GM23338 (cell line): ENCODE measurements at regions not wholly inside any gene's neighbourhood (a gene's known extent, or its start where the extent isn't known, plus 50 kb on each side); places are given as distances from the start of the nearest gene placed in this dataset.

ENCODE experiments used
- ATAC-seq: fragments of 200-7000 bp; cut with Tn5 transposase; 3 replicates; pipeline ENCODE4 v1.9.1; 2020
- DNase-seq: peaks from one replicate; pipeline ENCODE4 v3.0.0-alpha.2; 2015; ENCODE audit warnings: low spot score
- H2AFZ ChIP-seq: fragments of 200-600 bp; sonication (generic); 2 replicates; pipeline ENCODE4 v1.8.0; 2016; ENCODE audit warnings: antibody characterized with exemption, mild to moderate bottlenecking, moderate library complexity
- H3F3A ChIP-seq: fragments of 200-600 bp; sonication (generic); replicated peaks from 2 replicates; pipeline ENCODE4 v1.8.0; 2017; ENCODE audit warnings: antibody characterized with exemption, mixed run types, low read depth
- H3K27ac ChIP-seq: fragments of 200-600 bp; sonication (generic); 2 replicates; pipeline ENCODE4 v1.6.1; 2016; ENCODE audit warnings: low read depth
- H3K27me3 ChIP-seq: fragments of 200-600 bp; sonication (generic); 2 replicates; pipeline ENCODE4 v1.8.0; 2016; ENCODE audit warnings: mild to moderate bottlenecking, mixed run types, moderate library complexity; ENCODE audit not compliant: insufficient read depth
- H3K36me3 ChIP-seq: fragments of 200-600 bp; sonication (generic); 2 replicates; pipeline ENCODE4 v1.8.0; 2016; ENCODE audit warnings: mild to moderate bottlenecking; ENCODE audit not compliant: insufficient read depth
- H3K4me1 ChIP-seq: fragments of 200-600 bp; sonication (generic); 2 replicates; pipeline ENCODE4 v1.8.0; 2016; ENCODE audit warnings: mild to moderate bottlenecking, moderate library complexity; ENCODE audit not compliant: insufficient read depth
- H3K4me2 ChIP-seq: fragments of 200-600 bp; sonication (generic); 2 replicates; pipeline ENCODE4 v1.7.1; 2017; ENCODE audit warnings: mixed run types
- H3K4me3 ChIP-seq: fragments of 200-600 bp; sonication (generic); 2 replicates; pipeline ENCODE4 v1.6.1; 2016; ENCODE audit warnings: mixed run types
- H3K79me2 ChIP-seq: fragments of 200-600 bp; sonication (generic); replicated peaks from 2 replicates; pipeline ENCODE4 v1.8.0; 2017; ENCODE audit warnings: mild to moderate bottlenecking; ENCODE audit not compliant: insufficient read depth
- H3K9me2 ChIP-seq: fragments of 200-600 bp; sonication (generic); 2 replicates; pipeline ENCODE4 v1.8.0; 2017; ENCODE audit not compliant: insufficient read depth
- H4K20me1 ChIP-seq: fragments of 200-600 bp; sonication (generic); replicated peaks from 2 replicates; pipeline ENCODE4 v1.8.0; 2017; ENCODE audit warnings: mild to moderate bottlenecking; ENCODE audit not compliant: insufficient read depth
- H3K27ac Mint-ChIP-seq: 2 replicates; pipeline ENCODE4 v1.8.0; 2020; ENCODE audit warnings: inconsistent platforms, mild to moderate bottlenecking, moderate library complexity, mixed read lengths
- H3K27me3 Mint-ChIP-seq: 3 replicates; pipeline ENCODE4 v1.8.0; 2022; ENCODE audit warnings: low read depth, mild to moderate bottlenecking, moderate library complexity, mixed read lengths, inconsistent platforms; ENCODE audit not compliant: insufficient read depth, poor library complexity
- H3K36me3 Mint-ChIP-seq: 3 replicates; pipeline ENCODE4 v1.8.0; 2021; ENCODE audit warnings: low read depth, mild to moderate bottlenecking, inconsistent platforms, moderate library complexity, mixed read lengths
- H3K4me1 Mint-ChIP-seq: 3 replicates; pipeline ENCODE4 v1.8.0; 2020; ENCODE audit warnings: mild to moderate bottlenecking, inconsistent platforms, mixed read lengths
- H3K4me3 Mint-ChIP-seq: 3 replicates; pipeline ENCODE4 v1.8.0; 2021; ENCODE audit warnings: moderate library complexity, mild to moderate bottlenecking, inconsistent platforms, mixed read lengths
- H3K9me3 Mint-ChIP-seq: 3 replicates; pipeline ENCODE4 v1.8.0; 2020; ENCODE audit warnings: moderate library complexity, mild to moderate bottlenecking, inconsistent platforms, mixed read lengths
- CREB1 ChIP-seq: fragments of 250-450 bp; sonication (Bioruptor Pico); IDR thresholded peaks from 2 replicates; pipeline ENCODE4 v1.5.0; 2020; ENCODE audit warnings: low read depth, mild to moderate bottlenecking, moderate library complexity
- EZH2 ChIP-seq: fragments of 200-600 bp; sonication (generic); IDR thresholded peaks from one replicate; pipeline ENCODE4 v1.8.0; 2017; ENCODE audit warnings: antibody characterized with exemption, mild to moderate bottlenecking, low read depth; ENCODE audit not compliant: unreplicated experiment
- EZH2phosphoT487 ChIP-seq: fragments of 200-600 bp; sonication (generic); IDR thresholded peaks from one replicate; pipeline ENCODE4 v1.8.1; 2018; ENCODE audit warnings: antibody characterized with exemption; ENCODE audit not compliant: unreplicated experiment
- JUNB ChIP-seq: IDR thresholded peaks from one replicate; pipeline ENCODE4 v1.6.1; 2016; ENCODE audit warnings: antibody characterized with exemption; ENCODE audit not compliant: unreplicated experiment
- NANOG ChIP-seq: IDR thresholded peaks from 2 replicates; pipeline ENCODE4 v1.6.1; 2016; ENCODE audit warnings: antibody characterized with exemption, borderline replicate concordance
- POLR2AphosphoS5 ChIP-seq: IDR thresholded peaks from 2 replicates; pipeline ENCODE4 v1.6.1; 2016; ENCODE audit warnings: antibody characterized with exemption, low read depth
- STAT1 ChIP-seq: IDR thresholded peaks from one replicate; pipeline ENCODE4 v1.6.1; 2016; ENCODE audit warnings: antibody characterized with exemption; ENCODE audit not compliant: unreplicated experiment
- ZNF114 ChIP-seq: fragments of 250-450 bp; sonication (Bioruptor Pico); IDR thresholded peaks from 2 replicates; pipeline ENCODE4 v1.5.0; 2020; ENCODE audit warnings: mild to moderate bottlenecking, moderate library complexity
- ZNF331 ChIP-seq: fragments of 250-450 bp; sonication (Bioruptor Pico); IDR thresholded peaks from 2 replicates; pipeline ENCODE4 v1.5.0; 2020; ENCODE audit warnings: low read depth, mild to moderate bottlenecking, moderate library complexity
- TF ChIP-seq, protein P1 (sequence below): fragments of 250-450 bp; sonication (Bioruptor Pico); IDR thresholded peaks from 2 replicates; pipeline ENCODE4 v1.5.0; 2020; ENCODE audit warnings: mild to moderate bottlenecking, moderate library complexity
- TF ChIP-seq, protein P2 (sequence below), 2 experiments: fragments of 200-600 bp in 1 of 2; sonication (generic) in 1 of 2; conservative IDR thresholded peaks; 2 replicates each; pipeline versions ENCODE4 v1.5.1 to v1.6.1; 2016 to 2017; ENCODE audit warnings: antibody characterized with exemption in 2 of 2, low read depth in 2 of 2, mild to moderate bottlenecking in 2 of 2, moderate library complexity in 1 of 2
- TF ChIP-seq, protein P3 (sequence below): IDR thresholded peaks from one replicate; pipeline ENCODE4 v1.6.1; 2018; ENCODE audit warnings: antibody characterized with exemption; ENCODE audit not compliant: unreplicated experiment

DNA sequence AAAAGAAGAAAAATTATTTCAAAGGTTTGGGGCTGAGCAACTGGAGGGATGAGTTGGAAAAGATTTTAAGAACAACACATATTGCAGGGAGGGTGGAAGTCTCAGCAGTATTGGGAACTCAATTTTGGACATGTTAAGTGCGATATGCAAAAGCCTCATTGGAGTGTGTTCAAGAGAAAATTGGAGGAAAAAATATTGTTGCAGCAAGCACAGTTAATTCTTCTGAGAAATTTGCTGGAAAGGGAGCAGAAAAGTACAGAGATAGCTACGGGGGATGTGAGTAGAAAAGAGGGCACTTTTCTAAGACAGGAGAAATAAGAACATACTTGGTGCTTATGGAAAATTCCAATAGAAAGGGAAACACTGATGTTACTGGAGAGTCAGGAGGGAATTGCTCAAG is 59.8 kb upstream of the MAGI2 start (continued):
- TF ChIP-seq, protein P1, sequence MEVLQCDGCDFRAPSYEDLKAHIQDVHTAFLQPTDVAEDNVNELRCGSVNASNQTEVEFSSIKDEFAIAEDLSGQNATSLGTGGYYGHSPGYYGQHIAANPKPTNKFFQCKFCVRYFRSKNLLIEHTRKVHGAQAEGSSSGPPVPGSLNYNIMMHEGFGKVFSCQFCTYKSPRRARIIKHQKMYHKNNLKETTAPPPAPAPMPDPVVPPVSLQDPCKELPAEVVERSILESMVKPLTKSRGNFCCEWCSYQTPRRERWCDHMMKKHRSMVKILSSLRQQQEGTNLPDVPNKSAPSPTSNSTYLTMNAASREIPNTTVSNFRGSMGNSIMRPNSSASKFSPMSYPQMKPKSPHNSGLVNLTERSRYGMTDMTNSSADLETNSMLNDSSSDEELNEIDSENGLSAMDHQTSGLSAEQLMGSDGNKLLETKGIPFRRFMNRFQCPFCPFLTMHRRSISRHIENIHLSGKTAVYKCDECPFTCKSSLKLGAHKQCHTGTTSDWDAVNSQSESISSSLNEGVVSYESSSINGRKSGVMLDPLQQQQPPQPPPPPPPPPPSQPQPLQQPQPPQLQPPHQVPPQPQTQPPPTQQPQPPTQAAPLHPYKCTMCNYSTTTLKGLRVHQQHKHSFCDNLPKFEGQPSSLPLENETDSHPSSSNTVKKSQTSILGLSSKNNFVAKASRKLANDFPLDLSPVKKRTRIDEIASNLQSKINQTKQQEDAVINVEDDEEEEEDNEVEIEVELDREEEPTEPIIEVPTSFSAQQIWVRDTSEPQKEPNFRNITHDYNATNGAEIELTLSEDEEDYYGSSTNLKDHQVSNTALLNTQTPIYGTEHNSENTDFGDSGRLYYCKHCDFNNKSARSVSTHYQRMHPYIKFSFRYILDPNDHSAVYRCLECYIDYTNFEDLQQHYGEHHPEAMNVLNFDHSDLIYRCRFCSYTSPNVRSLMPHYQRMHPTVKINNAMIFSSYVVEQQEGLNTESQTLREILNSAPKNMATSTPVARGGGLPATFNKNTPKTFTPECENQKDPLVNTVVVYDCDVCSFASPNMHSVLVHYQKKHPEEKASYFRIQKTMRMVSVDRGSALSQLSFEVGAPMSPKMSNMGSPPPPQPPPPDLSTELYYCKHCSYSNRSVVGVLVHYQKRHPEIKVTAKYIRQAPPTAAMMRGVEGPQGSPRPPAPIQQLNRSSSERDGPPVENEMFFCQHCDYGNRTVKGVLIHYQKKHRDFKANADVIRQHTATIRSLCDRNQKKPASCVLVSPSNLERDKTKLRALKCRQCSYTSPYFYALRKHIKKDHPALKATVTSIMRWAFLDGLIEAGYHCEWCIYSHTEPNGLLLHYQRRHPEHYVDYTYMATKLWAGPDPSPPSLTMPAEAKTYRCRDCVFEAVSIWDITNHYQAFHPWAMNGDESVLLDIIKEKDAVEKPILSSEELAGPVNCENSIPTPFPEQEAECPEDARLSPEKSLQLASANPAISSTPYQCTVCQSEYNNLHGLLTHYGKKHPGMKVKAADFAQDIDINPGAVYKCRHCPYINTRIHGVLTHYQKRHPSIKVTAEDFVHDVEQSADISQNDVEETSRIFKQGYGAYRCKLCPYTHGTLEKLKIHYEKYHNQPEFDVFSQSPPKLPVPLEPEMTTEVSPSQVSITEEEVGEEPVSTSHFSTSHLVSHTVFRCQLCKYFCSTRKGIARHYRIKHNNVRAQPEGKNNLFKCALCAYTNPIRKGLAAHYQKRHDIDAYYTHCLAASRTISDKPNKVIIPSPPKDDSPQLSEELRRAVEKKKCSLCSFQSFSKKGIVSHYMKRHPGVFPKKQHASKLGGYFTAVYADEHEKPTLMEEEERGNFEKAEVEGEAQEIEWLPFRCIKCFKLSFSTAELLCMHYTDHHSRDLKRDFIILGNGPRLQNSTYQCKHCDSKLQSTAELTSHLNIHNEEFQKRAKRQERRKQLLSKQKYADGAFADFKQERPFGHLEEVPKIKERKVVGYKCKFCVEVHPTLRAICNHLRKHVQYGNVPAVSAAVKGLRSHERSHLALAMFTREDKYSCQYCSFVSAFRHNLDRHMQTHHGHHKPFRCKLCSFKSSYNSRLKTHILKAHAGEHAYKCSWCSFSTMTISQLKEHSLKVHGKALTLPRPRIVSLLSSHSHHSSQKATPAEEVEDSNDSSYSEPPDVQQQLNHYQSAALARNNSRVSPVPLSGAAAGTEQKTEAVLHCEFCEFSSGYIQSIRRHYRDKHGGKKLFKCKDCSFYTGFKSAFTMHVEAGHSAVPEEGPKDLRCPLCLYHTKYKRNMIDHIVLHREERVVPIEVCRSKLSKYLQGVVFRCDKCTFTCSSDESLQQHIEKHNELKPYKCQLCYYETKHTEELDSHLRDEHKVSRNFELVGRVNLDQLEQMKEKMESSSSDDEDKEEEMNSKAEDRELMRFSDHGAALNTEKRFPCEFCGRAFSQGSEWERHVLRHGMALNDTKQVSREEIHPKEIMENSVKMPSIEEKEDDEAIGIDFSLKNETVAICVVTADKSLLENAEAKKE (CRISPR knock-in tag) = no peak
- TF ChIP-seq ZNF114 = no peak

DNA sequence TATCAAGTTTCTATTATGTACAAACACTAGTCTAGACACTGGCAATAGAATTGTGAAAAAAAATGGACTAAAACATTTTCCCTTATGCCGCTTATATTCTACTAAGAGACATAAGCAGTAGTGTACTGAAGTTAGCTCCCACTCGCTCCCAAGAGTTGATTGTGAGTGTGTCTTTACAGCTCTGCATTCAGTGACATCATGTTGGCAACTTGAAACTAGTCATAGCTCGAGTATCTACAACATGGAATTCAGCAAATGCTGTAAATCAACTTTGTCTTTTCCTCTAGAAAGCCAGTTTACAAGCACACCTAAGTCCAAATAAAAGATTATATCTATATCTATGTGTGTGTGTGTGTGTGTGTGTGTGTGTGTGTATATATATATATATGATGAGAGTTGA is 58.8 kb upstream of the MAGI2 start:
- Histone ChIP-seq H2AFZ (no peak overlapping the region), H3K79me2 (no peaks in the 10 kb centered on the region), H3K4me1 (peaks cover 10% of the 10 kb centered on the region), H3K27me3 (no peaks in the 10 kb centered on the region), H3K27ac (no peak overlapping the region), H3F3A (no peaks in the 10 kb centered on the region), H3K4me3 (no peak overlapping the region), H3K36me3 (no peaks in the 10 kb centered on the region), H3K9me2 (no peaks in the 10 kb centered on the region; the same call in 1 of the 2 replicates), H3K4me2 (no peak overlapping the region), H4K20me1 (no peaks in the 10 kb centered on the region)
- Mint-ChIP-seq H3K36me3 (no peaks in the 10 kb centered on the region; the same call in 2 of the 3 replicates), H3K4me3 (no peak overlapping the region), H3K9me3 (no peaks in the 10 kb centered on the region), H3K27me3 (no peaks in the 10 kb centered on the region), H3K27ac (no peak overlapping the region), H3K4me1 (peaks cover 12% of the 10 kb centered on the region; the same call in 2 of the 3 replicates)
- DNase-seq = no peak
- ATAC-seq = no peak
- TF ChIP-seq JUNB = no peak
- no peak for TF ChIP-seq ZNF331 (CRISPR knock-in tag)
- no peak for TF ChIP-seq CREB1
- TF ChIP-seq, protein P2, sequence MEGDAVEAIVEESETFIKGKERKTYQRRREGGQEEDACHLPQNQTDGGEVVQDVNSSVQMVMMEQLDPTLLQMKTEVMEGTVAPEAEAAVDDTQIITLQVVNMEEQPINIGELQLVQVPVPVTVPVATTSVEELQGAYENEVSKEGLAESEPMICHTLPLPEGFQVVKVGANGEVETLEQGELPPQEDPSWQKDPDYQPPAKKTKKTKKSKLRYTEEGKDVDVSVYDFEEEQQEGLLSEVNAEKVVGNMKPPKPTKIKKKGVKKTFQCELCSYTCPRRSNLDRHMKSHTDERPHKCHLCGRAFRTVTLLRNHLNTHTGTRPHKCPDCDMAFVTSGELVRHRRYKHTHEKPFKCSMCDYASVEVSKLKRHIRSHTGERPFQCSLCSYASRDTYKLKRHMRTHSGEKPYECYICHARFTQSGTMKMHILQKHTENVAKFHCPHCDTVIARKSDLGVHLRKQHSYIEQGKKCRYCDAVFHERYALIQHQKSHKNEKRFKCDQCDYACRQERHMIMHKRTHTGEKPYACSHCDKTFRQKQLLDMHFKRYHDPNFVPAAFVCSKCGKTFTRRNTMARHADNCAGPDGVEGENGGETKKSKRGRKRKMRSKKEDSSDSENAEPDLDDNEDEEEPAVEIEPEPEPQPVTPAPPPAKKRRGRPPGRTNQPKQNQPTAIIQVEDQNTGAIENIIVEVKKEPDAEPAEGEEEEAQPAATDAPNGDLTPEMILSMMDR (conservative IDR thresholded peaks at IDR 0.05; ENCODE audit: low read depth in 2 of 2) = no peak
- TF ChIP-seq STAT1 = no peak
- no peak for TF ChIP-seq EZH2
- TF ChIP-seq POLR2AphosphoS5 = no peak
- no peak for TF ChIP-seq ZNF114
- no peak for TF ChIP-seq NANOG
- no peak for TF ChIP-seq EZH2phosphoT487
- TF ChIP-seq, protein P3, sequence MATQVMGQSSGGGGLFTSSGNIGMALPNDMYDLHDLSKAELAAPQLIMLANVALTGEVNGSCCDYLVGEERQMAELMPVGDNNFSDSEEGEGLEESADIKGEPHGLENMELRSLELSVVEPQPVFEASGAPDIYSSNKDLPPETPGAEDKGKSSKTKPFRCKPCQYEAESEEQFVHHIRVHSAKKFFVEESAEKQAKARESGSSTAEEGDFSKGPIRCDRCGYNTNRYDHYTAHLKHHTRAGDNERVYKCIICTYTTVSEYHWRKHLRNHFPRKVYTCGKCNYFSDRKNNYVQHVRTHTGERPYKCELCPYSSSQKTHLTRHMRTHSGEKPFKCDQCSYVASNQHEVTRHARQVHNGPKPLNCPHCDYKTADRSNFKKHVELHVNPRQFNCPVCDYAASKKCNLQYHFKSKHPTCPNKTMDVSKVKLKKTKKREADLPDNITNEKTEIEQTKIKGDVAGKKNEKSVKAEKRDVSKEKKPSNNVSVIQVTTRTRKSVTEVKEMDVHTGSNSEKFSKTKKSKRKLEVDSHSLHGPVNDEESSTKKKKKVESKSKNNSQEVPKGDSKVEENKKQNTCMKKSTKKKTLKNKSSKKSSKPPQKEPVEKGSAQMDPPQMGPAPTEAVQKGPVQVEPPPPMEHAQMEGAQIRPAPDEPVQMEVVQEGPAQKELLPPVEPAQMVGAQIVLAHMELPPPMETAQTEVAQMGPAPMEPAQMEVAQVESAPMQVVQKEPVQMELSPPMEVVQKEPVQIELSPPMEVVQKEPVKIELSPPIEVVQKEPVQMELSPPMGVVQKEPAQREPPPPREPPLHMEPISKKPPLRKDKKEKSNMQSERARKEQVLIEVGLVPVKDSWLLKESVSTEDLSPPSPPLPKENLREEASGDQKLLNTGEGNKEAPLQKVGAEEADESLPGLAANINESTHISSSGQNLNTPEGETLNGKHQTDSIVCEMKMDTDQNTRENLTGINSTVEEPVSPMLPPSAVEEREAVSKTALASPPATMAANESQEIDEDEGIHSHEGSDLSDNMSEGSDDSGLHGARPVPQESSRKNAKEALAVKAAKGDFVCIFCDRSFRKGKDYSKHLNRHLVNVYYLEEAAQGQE = no peak
